GM23248 (cell line): ENCODE measurements at regions not wholly inside any gene's neighbourhood (a gene's known extent, or its start where the extent isn't known, plus 50 kb on each side); places are given as distances from the start of the nearest gene placed in this dataset.

Source experiments
- DNase-seq: peaks from one replicate; pipeline ENCODE4 v3.0.0-alpha.2; 2015
- H2AFZ ChIP-seq: fragments of 200-600 bp; sonication (generic); 2 replicates; pipeline ENCODE4 v1.6.1; 2016; ENCODE audit warnings: antibody characterized with exemption
- H3F3A ChIP-seq: fragments of 200-600 bp; sonication (generic); 2 replicates; pipeline ENCODE4 v1.6.1; 2016; ENCODE audit warnings: mild to moderate bottlenecking, antibody characterized with exemption, mixed run types; ENCODE audit not compliant: insufficient read depth
- H3K27ac ChIP-seq: fragments of 200-600 bp; sonication (generic); 2 replicates; pipeline ENCODE4 v1.5.1; 2016; ENCODE audit warnings: mild to moderate bottlenecking
- H3K27me3 ChIP-seq: fragments of 200-600 bp; sonication (generic); replicated peaks from 2 replicates; pipeline ENCODE4 v1.6.1; 2016; ENCODE audit warnings: mild to moderate bottlenecking; ENCODE audit not compliant: insufficient read depth
- H3K36me3 ChIP-seq: fragments of 200-600 bp; sonication (generic); 2 replicates; pipeline ENCODE4 v1.6.1; 2016; ENCODE audit warnings: low read depth, mild to moderate bottlenecking
- H3K4me1 ChIP-seq: fragments of 200-600 bp; sonication (generic); 2 replicates; pipeline ENCODE4 v1.6.1; 2016; ENCODE audit warnings: mild to moderate bottlenecking; ENCODE audit not compliant: insufficient read depth
- H3K4me2 ChIP-seq: fragments of 200-600 bp; sonication (generic); one replicate; pipeline ENCODE4 v1.6.1; 2016; ENCODE audit warnings: mild to moderate bottlenecking; ENCODE audit not compliant: unreplicated experiment
- H3K4me3 ChIP-seq: fragments of 200-600 bp; sonication (generic); 2 replicates; pipeline ENCODE4 v1.5.1; 2016; ENCODE audit warnings: mild to moderate bottlenecking
- H3K79me2 ChIP-seq: fragments of 200-600 bp; sonication (generic); 2 replicates; pipeline ENCODE4 v1.6.1; 2016; ENCODE audit warnings: mild to moderate bottlenecking; ENCODE audit not compliant: insufficient read depth
- H3K9ac ChIP-seq: fragments of 200-600 bp; sonication (generic); 2 replicates; pipeline ENCODE4 v1.6.1; 2016; ENCODE audit warnings: mild to moderate bottlenecking
- H3K9me2 ChIP-seq: fragments of 200-600 bp; sonication (generic); 2 replicates; pipeline ENCODE4 v1.6.1; 2016; ENCODE audit warnings: mixed run types, mild to moderate bottlenecking, moderate library complexity; ENCODE audit not compliant: insufficient read depth
- H3K9me3 ChIP-seq: fragments of 200-600 bp; sonication (generic); one replicate; pipeline ENCODE4 v1.6.1; 2017; ENCODE audit warnings: low read depth
- H4K20me1 ChIP-seq: fragments of 200-600 bp; sonication (generic); 2 replicates; pipeline ENCODE4 v1.6.0; 2016; ENCODE audit not compliant: insufficient read depth
- EZH2 ChIP-seq: fragments of 200-600 bp; sonication (generic); IDR thresholded peaks from 2 replicates; pipeline ENCODE4 v1.6.1; 2018; ENCODE audit warnings: antibody characterized with exemption, mild to moderate bottlenecking; ENCODE audit not compliant: insufficient read depth, poor library complexity, severe bottlenecking
- EZH2phosphoT487 ChIP-seq: fragments of 200-600 bp; sonication (generic); IDR thresholded peaks from 2 replicates; pipeline ENCODE4 v1.6.1; 2018; ENCODE audit warnings: antibody characterized with exemption, moderate library complexity, mild to moderate bottlenecking, low read depth; ENCODE audit not compliant: insufficient read depth
- WGBS, 2 experiments: methylation state at CpG; one replicate each; pipeline ENCODE4 v1.1.6; 2015 to 2017; ENCODE audit warnings: low lambda C conversion rate in 2 of 2, low coverage in 1 of 2; ENCODE audit errors: missing lambda C conversion rate in 2 of 2; 5-methylcytosine and 5-hydroxymethylcytosine counted together
- in situ Hi-C: fragments of 300-500 bp; cut with MboI; formaldehyde crosslinking; loops from 2 replicates; pipeline ENCODE4 v1.15.0; 2020

GRCh38 chr7:431041-431440 is 88.6 kb downstream of the PDGFA start:
- 74 to 75% methylated on average over 24 of the region's 24 CpGs for WGBS, 2 experiments

GRCh38 chr7:431658-432111 is 88.0 kb downstream of the PDGFA start:
- 65 to 74% methylated on average over 15 to 16 of the region's 16 CpGs for WGBS, 2 experiments
- Histone ChIP-seq H4K20me1 (no peaks in the 10 kb centered on the region), H3F3A (no peaks in the 10 kb centered on the region), H3K9ac (no peak overlapping the region), H3K4me2 (no peak overlapping the region), H3K27me3 (0 out of 2 replicates have a peak, but pooled peaks cover 11% of the 10 kb centered on the region), H3K79me2 (no peaks in the 10 kb centered on the region), H3K9me3 (no peaks in the 10 kb centered on the region), H3K4me1 (peaks cover 7% of the 10 kb centered on the region), H3K36me3 (no peaks in the 10 kb centered on the region), H3K27ac (no peak overlapping the region), H3K4me3 (no peak overlapping the region), H2AFZ (no peak overlapping the region), H3K9me2 (no peaks in the 10 kb centered on the region)
- TF ChIP-seq EZH2phosphoT487, result no peak
- no peak for TF ChIP-seq EZH2
- in situ Hi-C loops, result no loop called here
- no peak for DNase-seq

More at GRCh38 chr7:431041-431440, 88.6 kb downstream of the PDGFA start:
- Histone ChIP-seq H3K9me3 (no peaks in the 10 kb centered on the region), H4K20me1 (no peaks in the 10 kb centered on the region), H3K9me2 (no peaks in the 10 kb centered on the region), H3F3A (no peaks in the 10 kb centered on the region), H3K27ac (no peak overlapping the region), H3K4me2 (no peak overlapping the region), H3K9ac (no peak overlapping the region), H3K27me3 (peaks cover 13% of the 10 kb centered on the region; the same call in 1 of the 2 replicates), H2AFZ (no peak overlapping the region), H3K36me3 (no peaks in the 10 kb centered on the region), H3K4me1 (peaks cover 6% of the 10 kb centered on the region), H3K79me2 (no peaks in the 10 kb centered on the region), H3K4me3 (no peak overlapping the region)
- no peak for DNase-seq
- in situ Hi-C loops, result no loop called here
- no peak for TF ChIP-seq EZH2
- TF ChIP-seq EZH2phosphoT487, result no peak

DNA sequence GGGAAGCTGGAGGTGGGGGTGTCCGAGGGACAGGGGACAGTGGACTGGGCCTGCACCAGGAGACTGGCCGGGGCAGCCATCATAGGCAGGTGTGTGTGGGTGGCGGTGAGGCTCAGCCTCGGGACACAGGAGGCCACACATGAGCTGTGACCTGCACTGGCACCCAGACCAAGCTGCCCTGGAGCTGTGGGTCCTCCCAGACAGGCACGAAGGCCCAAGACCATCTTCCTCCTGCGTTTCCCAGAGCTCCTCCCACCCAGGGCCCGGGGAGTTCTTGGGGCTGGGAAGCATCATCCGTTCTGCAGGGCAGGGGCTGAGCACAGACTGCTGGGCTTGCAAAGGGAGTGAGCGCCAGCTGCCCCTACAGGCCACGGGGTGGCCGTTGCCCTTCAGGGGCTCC is 87.4 kb downstream of the PDGFA start:
- Histone ChIP-seq H3K9ac (no peak overlapping the region), H3K9me3 (no peaks in the 10 kb centered on the region), H3K27ac (no peak overlapping the region), H3K4me3 (no peak overlapping the region), H3K27me3 (0 out of 2 replicates have a peak, but pooled peaks cover 5% of the 10 kb centered on the region), H3K36me3 (no peaks in the 10 kb centered on the region), H2AFZ (no peak overlapping the region), H3F3A (no peaks in the 10 kb centered on the region), H3K9me2 (no peaks in the 10 kb centered on the region), H4K20me1 (no peaks in the 10 kb centered on the region), H3K79me2 (no peaks in the 10 kb centered on the region), H3K4me1 (peaks cover 7% of the 10 kb centered on the region), H3K4me2 (no peak overlapping the region)
- no peak for DNase-seq
- 52 to 59% methylated on average over 11 of the region's 11 CpGs for WGBS, 2 experiments
- TF ChIP-seq EZH2 (no peak), EZH2phosphoT487 (no peak)
- in situ Hi-C loops, result no loop called here

- in situ Hi-C loops, result no loop called here
- no peak overlapping the region for H3K4me3 ChIP-seq
- 0 out of 2 replicates have a peak, but pooled peaks cover 3% of the 10 kb centered on the region for H3K27me3 ChIP-seq
- H3K4me2 ChIP-seq, result no peak overlapping the region
- no peaks in the 10 kb centered on the region for H4K20me1 ChIP-seq
- TF ChIP-seq EZH2 (no peak), EZH2phosphoT487 (no peak)
- no peaks in the 10 kb centered on the region for H3K9me3 ChIP-seq
- DNase-seq, result no peak
- H3K9ac ChIP-seq, result no peak overlapping the region
- 60% methylated on average over 11 of the region's 11 CpGs for WGBS, 2 experiments
- no peak overlapping the region for H2AFZ ChIP-seq
- no peaks in the 10 kb centered on the region for H3K79me2 ChIP-seq
- H3K36me3 ChIP-seq, result no peaks in the 10 kb centered on the region
- no peak overlapping the region for H3K27ac ChIP-seq
- no peaks in the 10 kb centered on the region for H3F3A ChIP-seq
- H3K4me1 ChIP-seq, result peaks cover 7% of the 10 kb centered on the region
- H3K9me2 ChIP-seq, result no peaks in the 10 kb centered on the region
Observed at GRCh38 chr7:432933-433332, 86.7 kb downstream of the PDGFA start.

- Histone ChIP-seq H3K79me2 (no peaks in the 10 kb centered on the region), H3K27ac (no peak overlapping the region), H3K4me2 (no peak overlapping the region), H3K9ac (no peak overlapping the region), H3K9me3 (no peaks in the 10 kb centered on the region), H3K9me2 (no peaks in the 10 kb centered on the region), H3K36me3 (no peaks in the 10 kb centered on the region), H3K4me1 (peaks cover 7% of the 10 kb centered on the region), H4K20me1 (no peaks in the 10 kb centered on the region), H3K27me3 (0 out of 2 replicates have a peak, but pooled peaks cover 3% of the 10 kb centered on the region), H3K4me3 (no peak overlapping the region), H2AFZ (no peak overlapping the region), H3F3A (no peaks in the 10 kb centered on the region)
- no peak for TF ChIP-seq EZH2phosphoT487
- TF ChIP-seq EZH2, result no peak
- in situ Hi-C loops, result no loop called here
- DNase-seq, result no peak
- 77 to 83% methylated on average over 12 to 13 of the region's 13 CpGs for WGBS, 2 experiments
Observed at GRCh38 chr7:433558-433957, 86.1 kb downstream of the PDGFA start.
